ENCODE measurements at regions not wholly inside any gene's neighbourhood (a gene's known extent, or its start where the extent isn't known, plus 50 kb on each side); places are given as distances from the start of the nearest gene placed in this dataset.

GRCh38 chr1:192713921-192714320, 78.0 kb downstream of the RGS13 start:
- DNase-seq (ENCODE audit: low read depth) = no peak

- no peak for DNase-seq (ENCODE audit: low read depth)
These were observed 84.2 kb upstream of the RGS2 start for GRCh38 chr1:192724670-192725069.

DNA sequence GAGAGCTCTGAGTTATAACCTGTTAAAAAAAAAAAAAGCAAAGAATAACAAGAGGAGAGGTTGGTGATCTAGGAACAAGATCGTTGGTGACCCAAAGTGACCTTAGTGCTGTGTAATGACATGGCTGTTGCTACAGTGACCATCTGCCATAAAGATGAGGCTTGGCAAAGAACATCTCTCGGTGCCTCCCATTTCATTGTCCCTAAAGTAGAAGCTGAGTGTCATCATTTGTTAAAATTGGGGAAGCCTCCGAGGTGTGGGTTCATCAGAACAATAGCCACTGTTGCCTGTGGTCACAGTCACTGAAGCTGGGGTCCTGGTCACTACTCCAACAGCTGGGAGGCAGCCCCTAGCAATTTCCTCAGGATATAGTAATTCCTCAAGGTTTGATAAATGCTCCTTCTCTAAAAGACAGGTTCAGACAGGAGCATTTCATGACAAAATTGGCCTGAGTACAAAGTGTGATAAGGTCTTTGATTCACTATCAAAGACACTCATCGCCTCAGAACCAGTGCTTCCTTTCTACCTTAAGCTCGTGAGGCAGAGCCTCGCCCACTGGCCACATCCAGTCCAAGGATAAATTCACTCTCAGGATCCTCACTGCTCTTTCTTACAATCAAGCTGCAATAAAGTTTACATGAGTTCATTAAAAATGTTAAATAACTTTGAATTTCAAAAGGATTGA, 81.9 kb upstream of the RGS2 start:
- peak; percentile 17 for DNase-seq (ENCODE audit: low read depth)

- peak; percentile 35 for DNase-seq (ENCODE audit: low read depth)
These were observed 79.3 kb upstream of the RGS2 start for GRCh38 chr1:192729500-192729899.

DNA sequence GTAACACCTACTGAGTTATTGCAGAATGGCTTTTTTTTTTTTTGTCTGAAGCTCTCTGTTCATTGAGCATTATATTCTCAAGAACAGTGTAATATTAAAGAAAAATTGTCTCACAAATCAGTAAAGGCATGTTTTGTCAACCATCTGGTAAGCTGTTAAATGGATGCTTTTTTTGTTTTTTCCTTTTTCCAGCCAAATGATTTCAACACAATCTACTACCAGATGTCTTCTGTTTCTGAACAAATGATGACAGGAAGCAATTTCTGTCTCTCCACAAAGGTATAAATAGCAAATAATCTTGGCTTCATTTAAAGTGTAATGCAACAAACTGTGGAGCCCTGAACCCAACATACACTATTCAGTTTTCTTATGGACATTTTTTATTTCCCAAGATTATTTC, 78.6 kb upstream of the RGS2 start:
- no peak for DNase-seq (ENCODE audit: low read depth)

DNA sequence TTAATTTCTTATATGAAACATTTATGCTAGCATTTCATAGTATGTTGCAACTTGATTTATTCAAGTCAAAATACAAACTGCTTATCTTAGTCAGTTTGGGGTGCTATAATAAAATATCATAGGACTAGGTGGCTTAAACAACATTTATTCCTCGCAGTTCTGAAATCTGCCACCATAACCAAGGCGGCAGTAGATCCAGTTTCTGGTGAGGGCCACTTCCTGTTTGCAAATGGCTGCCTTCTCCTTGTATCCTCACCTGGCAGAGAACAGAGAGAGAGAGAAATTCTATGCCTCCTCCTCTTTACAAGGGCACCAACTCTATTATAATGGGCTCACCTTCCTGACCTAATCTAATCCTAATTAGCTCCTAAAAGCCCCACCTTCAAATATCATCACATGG, 76.1 kb upstream of the RGS2 start:
- DNase-seq (ENCODE audit: low read depth) = no peak

DNA sequence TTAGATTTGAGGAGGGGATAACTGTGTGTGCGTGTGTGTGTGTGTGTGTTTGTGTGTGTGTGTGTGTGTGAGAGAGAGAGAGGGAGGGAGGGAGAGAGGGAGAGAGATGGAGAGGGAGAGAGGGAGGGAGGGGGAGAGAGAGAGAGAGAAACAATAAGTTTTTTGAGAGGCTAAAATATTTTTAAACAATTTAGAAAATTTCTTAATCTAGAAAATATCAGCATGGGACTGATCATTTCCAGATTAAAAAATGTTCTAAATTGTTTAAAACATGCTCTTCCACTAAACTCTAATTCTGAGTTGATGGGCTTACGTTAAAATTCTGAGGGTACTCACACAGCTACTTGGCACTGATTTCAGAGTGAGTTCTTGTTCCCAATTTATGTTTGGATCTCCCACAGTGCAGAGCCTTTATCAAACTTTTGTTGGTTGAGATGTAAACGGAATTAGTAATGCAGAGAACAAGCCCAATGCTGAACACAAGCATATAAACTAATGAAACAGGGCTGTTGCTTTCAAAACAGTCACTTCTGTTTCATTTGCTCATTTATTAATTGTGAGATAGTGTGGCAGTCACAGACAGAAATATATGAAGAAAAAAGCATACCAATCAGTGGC, 73.4 kb upstream of the RGS2 start:
- DNase-seq (ENCODE audit: low read depth) = no peak

- no peak for DNase-seq (ENCODE audit: low read depth)
These were observed 71.5 kb upstream of the RGS2 start for GRCh38 chr1:192737306-192737705.

GRCh38 chr1:192739476-192740184, 69.2 kb upstream of the RGS2 start:
- no peak for DNase-seq (ENCODE audit: low read depth)

- no peak for DNase-seq (ENCODE audit: low read depth)
These were observed 68.6 kb upstream of the RGS2 start for GRCh38 chr1:192740214-192740613.

DNA sequence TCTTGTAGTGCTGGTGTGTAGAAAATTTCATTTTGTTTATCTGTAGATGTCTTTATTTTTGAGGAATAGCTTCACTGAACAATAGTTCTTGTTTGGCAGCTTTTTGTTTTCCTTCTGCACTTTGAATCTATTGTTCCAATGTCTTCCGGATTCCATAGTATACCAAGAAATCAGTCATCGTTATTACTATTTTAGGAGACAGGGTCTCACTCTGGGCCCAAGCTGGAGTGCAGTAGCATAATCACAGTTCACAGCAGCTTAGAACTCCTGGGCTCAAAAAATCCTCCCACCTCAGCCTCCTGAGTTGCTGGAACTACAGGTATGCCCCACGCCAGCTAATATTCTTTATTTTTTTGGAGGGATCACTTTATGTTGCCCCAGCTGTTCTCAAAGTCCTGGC, 67.7 kb upstream of the RGS2 start:
- no peak for DNase-seq (ENCODE audit: low read depth)

DNA sequence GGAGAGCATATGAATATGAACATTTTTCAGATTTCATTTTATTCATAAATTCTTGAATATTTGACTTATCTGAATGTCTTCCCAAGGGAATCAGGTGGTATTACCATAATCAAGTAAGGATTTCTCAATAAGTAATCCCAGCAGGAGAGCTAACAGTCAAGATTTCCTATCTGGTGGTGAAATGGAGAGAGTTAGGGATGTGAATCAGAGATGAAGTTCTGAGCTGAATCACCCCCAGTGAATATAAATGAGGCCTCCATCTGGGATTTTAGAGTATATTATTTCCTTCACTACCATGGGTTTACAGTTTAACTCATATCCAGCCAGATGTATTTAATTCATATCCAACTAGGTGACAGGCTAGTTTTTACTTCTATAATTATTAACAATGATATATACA, 61.5 kb upstream of the RGS2 start:
- no peak for DNase-seq (ENCODE audit: low read depth)

GRCh38 chr1:192747943-192748342, 60.9 kb upstream of the RGS2 start:
- peak; percentile 6 for DNase-seq (ENCODE audit: low read depth)

DNA sequence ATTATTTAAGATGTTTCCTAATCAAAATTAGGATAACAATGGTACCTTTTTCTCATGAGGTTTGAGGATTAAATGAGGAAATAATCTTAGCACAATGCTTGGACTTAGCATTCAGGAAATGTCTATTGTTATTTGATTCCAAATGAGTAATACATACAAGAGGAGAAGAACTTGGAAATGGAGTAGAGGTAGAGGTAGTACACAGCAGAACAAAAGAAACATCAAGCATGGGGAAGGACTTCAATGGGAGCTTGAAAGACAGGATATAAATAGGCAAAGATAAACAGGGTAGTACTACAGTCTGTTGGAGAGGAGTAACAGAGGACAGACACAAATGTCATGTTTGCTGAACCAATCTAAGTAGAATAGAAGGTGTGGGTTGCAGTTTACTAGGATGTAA, 59.5 kb upstream of the RGS2 start:
- DNase-seq (ENCODE audit: low read depth) = no peak

- no peak for DNase-seq (ENCODE audit: low read depth)
These were observed 57.6 kb upstream of the RGS2 start for GRCh38 chr1:192751260-192751659.

GRCh38 chr1:192756314-192756713, 52.5 kb upstream of the RGS2 start:
- no peak for DNase-seq (ENCODE audit: low read depth)

DNA sequence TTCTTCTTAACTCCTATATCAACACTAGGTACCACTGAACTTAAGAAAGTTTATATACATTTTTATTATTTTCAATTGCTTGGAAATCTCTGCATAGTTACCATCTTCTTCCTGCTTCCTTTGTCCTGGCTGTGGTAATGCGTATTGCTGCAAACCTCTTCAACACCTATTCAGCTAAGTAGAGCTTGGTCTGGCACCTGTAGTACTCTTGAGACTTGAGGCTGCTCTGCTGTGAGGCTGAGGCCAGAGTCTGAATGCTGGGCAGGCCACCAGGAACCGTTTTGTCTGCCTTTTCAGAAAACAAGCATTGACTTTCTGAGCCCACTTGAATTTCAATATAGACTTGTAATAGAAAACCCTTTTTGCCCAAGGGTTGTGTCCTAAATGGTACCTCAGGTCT, 52.0 kb upstream of the RGS2 start:
- no peak for DNase-seq (ENCODE audit: low read depth)

GRCh38 chr1:192758492-192758891, 50.3 kb upstream of the RGS2 start:
- DNase-seq (ENCODE audit: low read depth) = no peak
